IPS-20b (cell line): ENCODE measurements at regions not wholly inside any gene's neighbourhood (a gene's known extent, or its start where the extent isn't known, plus 50 kb on each side); places are given as distances from the start of the nearest gene placed in this dataset.

ENCODE experiments used
- H3K27ac ChIP-seq: one replicate; pipeline ENCODE4 v1.5.1; 2013; ENCODE audit warnings: low read length
- H3K27me3 ChIP-seq: 2 replicates; pipeline ENCODE4 v1.6.1; 2013; ENCODE audit warnings: mild to moderate bottlenecking, low read length, inconsistent platforms; ENCODE audit not compliant: insufficient read depth
- H3K36me3 ChIP-seq: 2 replicates; pipeline ENCODE4 v1.6.1; 2013; ENCODE audit warnings: low read depth, mild to moderate bottlenecking, inconsistent platforms, low read length, moderate library complexity; ENCODE audit not compliant: insufficient read depth
- H3K4me1 ChIP-seq: 2 replicates; pipeline ENCODE4 v1.6.1; 2013; ENCODE audit warnings: mild to moderate bottlenecking, control low read depth, inconsistent platforms, low read length, moderate library complexity; ENCODE audit not compliant: insufficient read depth
- H3K4me3 ChIP-seq: 2 replicates; pipeline ENCODE4 v1.5.1; 2013; ENCODE audit warnings: mild to moderate bottlenecking, low read length, inconsistent platforms
- H3K9ac ChIP-seq: 2 replicates; pipeline ENCODE4 v1.6.1; 2013; ENCODE audit warnings: low read depth, mild to moderate bottlenecking, inconsistent platforms, low read length, moderate library complexity
- H3K9me3 ChIP-seq: 2 replicates; pipeline ENCODE4 v1.6.1; 2013; ENCODE audit warnings: mild to moderate bottlenecking, low read depth, low read length, inconsistent platforms; ENCODE audit not compliant: insufficient read depth

DNA sequence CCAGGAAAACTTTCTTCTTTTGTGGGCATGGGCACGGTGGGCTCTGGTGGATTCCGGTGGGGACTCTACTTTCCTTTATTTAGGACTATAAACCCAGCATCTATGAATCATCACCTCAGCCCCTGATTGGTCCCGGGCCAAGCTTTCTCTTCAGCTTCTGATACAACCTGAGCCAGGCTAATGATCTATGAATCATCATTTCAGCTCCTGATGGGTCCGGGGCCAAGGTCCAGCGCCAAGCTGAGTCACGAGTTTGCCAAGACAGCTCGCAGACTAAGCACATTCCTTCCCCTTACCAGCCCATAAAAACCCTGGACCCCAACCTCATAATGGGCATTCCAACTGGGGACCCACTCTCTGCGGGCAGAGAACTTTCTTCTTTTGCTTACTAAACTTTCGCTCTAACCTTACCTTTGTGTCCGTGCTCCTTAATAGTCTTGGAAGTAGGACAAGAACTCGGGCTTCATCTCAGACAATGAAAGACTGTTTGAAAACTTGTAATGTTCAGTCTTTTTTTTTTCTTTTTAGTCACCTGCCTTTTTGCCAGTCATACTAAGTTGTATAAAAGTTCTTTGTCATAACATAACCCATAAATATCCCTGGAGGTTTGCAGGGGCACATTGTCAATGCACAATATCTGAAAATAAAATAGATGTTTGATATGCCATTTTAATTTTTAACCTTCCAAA lies 904.9 kb upstream of the EPHA5 start:
- no peaks in the 10 kb centered on the region for H3K9me3 ChIP-seq
- no peak overlapping the region for H3K27ac ChIP-seq
- H3K27me3 ChIP-seq, result no peaks in the 10 kb centered on the region
- H3K4me3 ChIP-seq, result no peak overlapping the region
- no peak overlapping the region for H3K9ac ChIP-seq
- H3K36me3 ChIP-seq, result no peaks in the 10 kb centered on the region
- no peaks in the 10 kb centered on the region for H3K4me1 ChIP-seq

DNA sequence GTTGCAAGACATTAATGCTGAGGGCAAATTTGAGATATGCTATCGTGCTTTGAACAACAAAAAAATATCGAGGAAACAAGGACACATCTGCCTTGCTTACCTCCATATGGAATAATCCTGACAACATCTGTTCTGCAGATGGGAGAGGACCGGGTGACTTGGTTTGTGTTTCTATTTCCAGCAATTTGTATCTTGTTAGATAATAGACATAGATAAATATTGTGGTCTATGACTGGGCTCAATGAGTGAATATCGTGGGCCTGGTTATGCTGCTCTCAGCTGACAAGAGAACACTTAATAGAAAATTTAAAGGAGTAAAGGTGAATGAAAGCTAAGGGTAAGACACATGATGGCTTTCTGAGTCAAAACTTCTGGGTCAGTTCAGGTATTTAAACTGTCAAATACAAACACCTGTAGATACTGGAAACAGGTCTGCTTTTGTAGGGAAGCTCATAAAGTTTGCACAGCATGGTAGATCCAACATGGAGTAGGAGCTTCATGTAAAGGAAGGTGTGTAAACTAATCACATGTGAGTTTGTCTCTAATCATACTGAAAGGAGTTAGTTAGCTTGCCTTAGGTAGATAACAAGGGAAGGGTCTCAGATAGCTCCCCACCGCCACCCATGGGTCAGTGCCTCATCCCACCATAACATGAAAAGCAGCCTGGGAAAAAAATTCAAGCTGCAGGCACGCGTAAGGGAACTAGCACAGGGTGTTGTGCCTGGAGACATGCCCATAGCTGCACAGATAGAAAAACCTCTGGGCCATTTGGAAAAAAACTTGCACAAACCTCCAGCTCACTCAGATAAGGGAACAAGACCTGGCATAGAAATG lies 904.1 kb upstream of the EPHA5 start:
- Histone ChIP-seq H3K9ac (no peak overlapping the region), H3K27me3 (no peaks in the 10 kb centered on the region), H3K9me3 (no peaks in the 10 kb centered on the region), H3K4me3 (no peak overlapping the region), H3K36me3 (no peaks in the 10 kb centered on the region), H3K27ac (no peak overlapping the region), H3K4me1 (no peaks in the 10 kb centered on the region)

DNA sequence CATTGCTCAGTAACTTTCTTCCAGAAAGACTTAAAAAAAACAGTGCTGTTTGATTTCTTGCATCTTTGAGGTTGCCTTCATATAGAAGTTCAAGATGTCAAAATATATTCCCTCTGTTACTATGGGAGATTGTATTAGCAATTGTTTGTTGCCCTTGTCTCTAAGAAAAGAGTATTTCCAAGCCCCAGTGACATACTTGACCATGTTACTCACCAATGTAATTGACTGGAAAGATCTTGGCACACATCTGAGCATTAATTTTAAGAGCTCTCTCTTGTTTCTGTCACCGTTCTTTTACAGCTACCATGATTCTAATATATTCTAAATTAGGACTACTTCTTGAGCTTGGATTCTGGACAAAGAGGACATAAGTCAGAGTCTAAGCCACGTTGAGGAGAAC lies 902.7 kb upstream of the EPHA5 start:
- H3K36me3 ChIP-seq, result no peaks in the 10 kb centered on the region
- H3K4me3 ChIP-seq, result no peak overlapping the region
- H3K27ac ChIP-seq, result no peak overlapping the region
- H3K9ac ChIP-seq, result no peak overlapping the region
- H3K9me3 ChIP-seq, result no peaks in the 10 kb centered on the region
- H3K4me1 ChIP-seq, result no peaks in the 10 kb centered on the region
- no peaks in the 10 kb centered on the region for H3K27me3 ChIP-seq

DNA sequence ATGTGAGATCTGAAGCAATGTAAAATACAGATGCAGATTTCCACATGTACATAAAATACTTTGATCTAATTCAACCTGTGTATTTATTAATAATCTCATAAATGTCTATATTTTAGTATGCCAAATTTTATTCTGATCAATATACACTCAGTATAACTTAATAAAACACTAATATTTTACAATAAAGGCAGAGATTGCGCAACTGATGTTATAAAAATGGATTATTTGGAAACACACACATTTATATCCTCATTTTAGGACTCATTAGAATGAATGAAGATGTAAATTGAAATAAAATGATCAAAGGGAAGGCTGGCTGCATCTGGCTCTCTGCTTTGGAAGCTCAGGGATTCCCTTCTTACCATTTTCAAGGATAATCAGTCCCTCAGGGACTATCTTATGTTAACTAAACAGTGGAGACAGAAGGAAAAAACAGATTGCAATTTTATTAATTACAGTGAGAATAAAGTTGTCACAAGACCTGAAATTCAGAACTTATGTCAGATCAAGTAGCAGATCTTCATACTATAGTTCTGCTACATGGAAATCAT lies 900.9 kb upstream of the EPHA5 start:
- no peak overlapping the region for H3K9ac ChIP-seq
- no peaks in the 10 kb centered on the region for H3K9me3 ChIP-seq
- no peaks in the 10 kb centered on the region for H3K4me1 ChIP-seq
- no peak overlapping the region for H3K4me3 ChIP-seq
- no peak overlapping the region for H3K27ac ChIP-seq
- no peaks in the 10 kb centered on the region for H3K36me3 ChIP-seq
- H3K27me3 ChIP-seq, result no peaks in the 10 kb centered on the region

DNA sequence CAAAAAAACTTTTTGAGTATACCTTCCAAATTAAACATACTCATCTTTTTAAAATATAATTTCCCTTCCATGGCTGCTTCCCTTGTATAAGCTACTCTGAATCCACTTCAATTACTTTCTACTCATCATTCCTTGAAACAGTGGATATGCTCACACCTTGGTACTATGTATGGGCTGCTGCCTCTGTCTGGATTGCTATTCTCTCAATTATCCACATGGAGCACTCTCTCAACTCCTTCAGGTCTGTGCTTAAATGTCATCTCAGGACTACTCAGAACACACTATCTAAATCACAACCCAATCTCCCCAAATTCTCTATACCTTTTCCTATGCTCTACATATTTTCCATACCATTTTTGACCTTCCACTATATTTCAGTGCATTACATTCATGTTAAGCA lies 898.9 kb upstream of the EPHA5 start:
- H3K9ac ChIP-seq, result no peak overlapping the region
- no peak overlapping the region for H3K27ac ChIP-seq
- H3K4me1 ChIP-seq, result no peaks in the 10 kb centered on the region
- H3K4me3 ChIP-seq, result no peak overlapping the region
- H3K27me3 ChIP-seq, result no peaks in the 10 kb centered on the region
- H3K9me3 ChIP-seq, result no peaks in the 10 kb centered on the region
- H3K36me3 ChIP-seq, result no peaks in the 10 kb centered on the region

DNA sequence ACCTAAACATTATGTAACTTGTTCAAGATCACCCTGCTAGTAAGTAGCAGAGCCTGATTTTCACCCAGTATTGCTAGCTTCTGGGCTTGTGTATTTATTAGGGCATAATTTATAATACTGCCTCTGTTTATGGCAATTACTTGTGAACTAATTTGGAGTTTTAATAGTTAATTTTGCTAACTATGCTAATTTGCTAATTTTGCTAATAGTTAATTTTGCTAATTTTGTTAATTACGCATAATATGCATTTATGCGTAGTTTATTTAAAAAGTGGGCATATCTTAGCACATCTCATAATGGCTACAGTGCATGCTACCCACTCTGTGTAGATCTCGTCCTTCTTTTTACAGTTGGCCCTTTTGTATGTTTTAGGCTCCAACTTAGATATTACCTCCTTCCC lies 898.1 kb upstream of the EPHA5 start:
- Histone ChIP-seq H3K4me3 (no peak overlapping the region), H3K27me3 (no peaks in the 10 kb centered on the region), H3K9ac (no peak overlapping the region), H3K4me1 (no peaks in the 10 kb centered on the region), H3K27ac (no peak overlapping the region), H3K9me3 (no peaks in the 10 kb centered on the region), H3K36me3 (no peaks in the 10 kb centered on the region)

DNA sequence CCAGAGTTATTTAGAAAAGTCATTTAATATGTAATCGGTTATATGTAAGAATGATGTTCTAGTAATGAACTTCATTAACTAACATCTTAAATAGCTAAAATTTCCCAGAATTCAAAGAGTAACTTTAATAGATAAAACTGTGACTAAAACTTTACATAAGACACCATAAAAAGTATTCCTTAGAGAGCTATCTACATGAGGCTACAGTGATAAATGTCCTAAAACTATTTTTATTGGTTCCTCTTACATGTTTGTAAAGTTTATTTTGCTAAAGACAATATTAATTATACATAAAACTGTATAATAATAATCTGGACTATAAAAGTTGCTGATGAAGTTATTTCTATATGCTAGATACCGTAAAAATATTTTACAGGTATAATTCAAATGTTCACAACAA lies 897.7 kb upstream of the EPHA5 start:
- no peak overlapping the region for H3K27ac ChIP-seq
- H3K4me1 ChIP-seq, result no peaks in the 10 kb centered on the region
- no peak overlapping the region for H3K9ac ChIP-seq
- H3K9me3 ChIP-seq, result no peaks in the 10 kb centered on the region
- H3K36me3 ChIP-seq, result no peaks in the 10 kb centered on the region
- no peak overlapping the region for H3K4me3 ChIP-seq
- no peaks in the 10 kb centered on the region for H3K27me3 ChIP-seq

DNA sequence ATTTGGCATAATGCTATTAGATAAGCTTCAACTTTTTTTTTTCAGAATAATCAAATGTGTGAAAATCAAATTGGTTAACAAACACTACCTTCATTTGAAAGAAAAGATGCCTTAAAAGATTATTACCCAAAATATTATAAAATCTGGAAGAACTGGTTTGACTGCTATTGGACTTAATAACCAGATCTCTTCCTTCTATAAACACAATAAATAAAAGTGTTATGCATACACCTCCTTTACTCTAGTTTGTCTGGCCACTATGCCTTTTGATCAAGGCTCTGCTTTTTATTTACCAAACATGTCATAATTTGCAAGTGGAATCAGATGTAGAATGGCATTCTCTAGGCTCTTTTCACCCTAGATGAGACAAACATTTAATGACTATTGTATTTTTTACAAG lies 897.3 kb upstream of the EPHA5 start:
- Histone ChIP-seq H3K4me3 (no peak overlapping the region), H3K36me3 (no peaks in the 10 kb centered on the region), H3K9ac (no peak overlapping the region), H3K27ac (no peak overlapping the region), H3K27me3 (no peaks in the 10 kb centered on the region), H3K9me3 (no peaks in the 10 kb centered on the region), H3K4me1 (no peaks in the 10 kb centered on the region)

DNA sequence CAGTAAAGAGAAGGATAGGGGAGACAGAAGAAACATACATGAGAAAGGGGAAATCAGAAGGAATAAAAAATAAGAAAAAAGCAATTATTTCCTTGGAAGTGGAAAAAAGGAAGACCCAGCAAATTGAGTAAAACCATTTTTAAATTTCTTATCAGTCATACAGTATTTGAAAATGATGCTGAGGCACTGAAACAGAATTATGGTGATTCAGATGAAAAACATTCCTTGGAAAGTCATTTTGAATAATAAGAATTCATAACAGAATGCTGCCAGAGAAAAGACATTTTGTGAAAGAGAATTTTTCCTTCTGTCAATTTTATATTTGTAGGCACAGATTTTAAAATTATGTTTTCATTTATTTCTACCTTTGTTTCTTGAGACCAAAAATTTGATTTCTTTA lies 895.5 kb upstream of the EPHA5 start:
- H3K4me3 ChIP-seq, result no peak overlapping the region
- H3K27ac ChIP-seq, result no peak overlapping the region
- H3K36me3 ChIP-seq, result no peaks in the 10 kb centered on the region
- no peaks in the 10 kb centered on the region for H3K4me1 ChIP-seq
- no peak overlapping the region for H3K9ac ChIP-seq
- no peaks in the 10 kb centered on the region for H3K9me3 ChIP-seq
- no peaks in the 10 kb centered on the region for H3K27me3 ChIP-seq

DNA sequence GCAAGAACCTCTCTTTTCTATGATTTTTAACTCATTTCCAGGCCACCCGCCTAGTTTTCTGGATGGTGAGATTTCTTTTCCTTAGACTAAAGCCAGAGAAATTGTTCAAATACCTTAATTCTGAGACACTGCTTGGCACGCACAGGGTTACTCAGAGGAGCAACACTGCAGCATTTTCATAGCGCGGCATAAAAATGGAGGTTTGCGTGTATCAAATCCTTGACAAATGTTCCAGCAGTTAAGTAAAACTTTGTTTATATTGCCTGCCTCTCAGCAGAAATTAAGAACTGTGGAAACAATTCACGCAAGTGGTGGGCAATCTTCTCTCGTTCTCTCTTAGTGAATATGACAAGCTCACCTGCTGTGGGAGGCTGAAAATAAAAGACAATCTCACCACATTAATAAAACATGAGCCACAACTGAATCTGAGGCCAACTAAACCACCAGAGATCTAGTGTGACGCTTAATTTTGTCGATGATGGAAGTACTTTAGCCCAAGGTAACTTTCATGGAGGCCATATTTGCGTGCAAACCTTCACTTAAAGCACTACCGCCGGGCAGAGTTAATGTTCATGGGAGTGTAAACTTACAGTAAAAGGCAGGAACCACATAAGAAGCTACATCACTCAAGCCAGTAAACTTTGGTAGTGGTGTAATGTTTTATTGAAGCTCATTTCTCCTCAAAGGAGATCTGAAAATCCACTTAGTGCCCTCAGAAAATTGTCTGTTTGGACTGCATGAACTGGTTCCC lies 894.8 kb upstream of the EPHA5 start:
- no peak overlapping the region for H3K9ac ChIP-seq
- H3K36me3 ChIP-seq, result no peaks in the 10 kb centered on the region
- H3K4me1 ChIP-seq, result no peaks in the 10 kb centered on the region

DNA sequence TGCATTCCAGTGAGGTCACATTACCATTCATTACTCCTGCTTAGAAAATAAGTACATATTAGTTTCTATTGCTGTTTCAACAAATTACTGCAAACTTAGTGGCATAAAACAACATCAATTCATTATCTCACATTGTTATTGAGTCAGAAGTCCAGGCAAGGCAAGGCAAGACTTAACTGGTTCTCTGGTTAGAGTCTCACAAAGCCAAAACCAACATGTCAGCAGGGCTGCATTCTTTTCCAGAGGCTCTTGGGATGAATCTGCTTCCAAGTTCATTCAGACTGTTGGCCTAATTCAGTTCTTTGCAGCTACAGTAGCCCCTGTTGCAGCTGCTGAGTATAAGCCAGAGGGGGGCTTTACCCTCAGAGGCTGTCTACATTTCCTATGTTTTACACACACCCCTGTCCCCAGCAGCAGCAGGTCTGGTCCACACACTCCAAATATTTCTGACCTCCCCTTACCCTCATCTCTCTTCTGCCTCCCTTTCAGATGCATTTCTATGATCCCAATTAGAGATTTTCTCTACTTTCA lies 892.1 kb upstream of the EPHA5 start:
- no peaks in the 10 kb centered on the region for H3K4me1 ChIP-seq
- H3K4me3 ChIP-seq, result no peak overlapping the region
- no peaks in the 10 kb centered on the region for H3K9me3 ChIP-seq
- H3K27ac ChIP-seq, result no peak overlapping the region
- no peaks in the 10 kb centered on the region for H3K27me3 ChIP-seq
- H3K9ac ChIP-seq, result no peak overlapping the region
- H3K36me3 ChIP-seq, result no peaks in the 10 kb centered on the region

More for the DNA sequence above, 894.8 kb upstream of the EPHA5 start:
- Histone ChIP-seq H3K4me3 (no peak overlapping the region), H3K27me3 (no peaks in the 10 kb centered on the region), H3K9me3 (no peaks in the 10 kb centered on the region), H3K27ac (no peak overlapping the region)
